ENCODE measurements at regions not wholly inside any gene's neighbourhood (a gene's known extent, or its start where the extent isn't known, plus 50 kb on each side); places are given as distances from the start of the nearest gene placed in this dataset.
"Not testable (repeated sequence)": the region's sequence is repeated elsewhere in the genome, so short reads cannot be mapped to it uniquely, and the experiment has no call there.

DNA sequence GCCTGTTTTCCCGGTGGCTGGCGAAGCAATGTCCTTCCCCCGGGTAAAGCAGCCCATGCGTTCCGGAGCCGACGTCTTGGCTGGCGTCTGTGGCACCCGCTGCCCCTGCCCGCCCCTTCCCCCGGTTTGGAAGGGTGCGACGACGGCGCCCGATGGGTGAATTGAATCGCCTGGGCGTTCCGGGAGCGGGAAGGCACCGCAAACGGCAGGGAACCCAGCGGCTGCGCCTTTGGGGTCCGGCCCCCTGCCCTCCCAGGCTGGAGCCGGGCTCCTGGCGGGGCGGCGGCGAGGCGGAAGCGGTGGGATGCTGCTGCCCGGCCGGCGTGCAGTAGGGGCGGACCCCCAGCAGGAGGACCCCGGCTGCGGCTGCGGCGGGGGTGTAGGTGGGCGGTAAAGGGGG, 123.6 kb upstream of the RHOU start:
- not testable (repeated sequence) for DNase-seq

DNA sequence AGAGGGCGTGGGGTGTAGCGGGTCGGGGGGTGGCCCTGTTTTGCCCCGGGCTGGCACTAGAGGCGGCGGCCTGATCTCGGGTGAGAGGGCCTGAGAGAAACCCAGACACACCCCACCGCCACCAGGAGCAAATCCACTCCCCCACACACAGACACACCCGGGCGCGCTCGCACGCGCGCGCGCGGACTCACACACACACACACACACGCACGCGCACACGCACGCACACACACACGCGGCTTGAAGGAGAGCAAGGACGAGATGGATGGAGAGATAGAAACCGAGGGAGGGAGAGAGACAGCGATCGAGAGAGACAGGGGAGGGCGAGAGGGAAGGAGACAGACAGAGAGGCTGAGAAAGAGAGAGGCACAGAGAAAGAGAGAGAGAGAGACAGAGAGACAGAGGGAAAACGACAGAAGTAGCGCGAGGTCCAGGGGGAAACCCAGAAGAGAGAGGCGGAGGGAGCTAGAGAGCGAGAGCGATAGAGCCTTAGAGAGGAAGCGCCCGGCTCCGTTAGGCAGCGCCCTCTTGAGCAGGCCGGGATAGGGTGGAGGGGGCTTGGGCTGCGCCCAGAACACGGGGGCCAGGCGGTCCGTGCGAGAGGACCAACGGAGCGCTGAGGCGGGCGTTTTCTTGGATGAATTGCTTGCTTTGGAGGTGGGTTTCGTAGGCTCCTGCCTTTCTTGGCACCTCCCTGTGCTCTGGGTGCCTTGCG, 113.1 kb upstream of the RHOU start:
- not testable (repeated sequence) for DNase-seq

DNA sequence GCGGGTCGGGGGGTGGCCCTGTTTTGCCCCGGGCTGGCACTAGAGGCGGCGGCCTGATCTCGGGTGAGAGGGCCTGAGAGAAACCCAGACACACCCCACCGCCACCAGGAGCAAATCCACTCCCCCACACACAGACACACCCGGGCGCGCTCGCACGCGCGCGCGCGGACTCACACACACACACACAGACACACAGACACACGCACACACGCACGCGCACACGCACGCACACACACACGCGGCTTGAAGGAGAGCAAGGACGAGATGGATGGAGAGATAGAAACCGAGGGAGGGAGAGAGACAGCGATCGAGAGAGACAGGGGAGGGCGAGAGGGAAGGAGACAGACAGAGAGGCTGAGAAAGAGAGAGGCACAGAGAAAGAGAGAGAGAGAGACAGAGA, 108.8 kb upstream of the RHOU start:
- not testable (repeated sequence) for DNase-seq

DNA sequence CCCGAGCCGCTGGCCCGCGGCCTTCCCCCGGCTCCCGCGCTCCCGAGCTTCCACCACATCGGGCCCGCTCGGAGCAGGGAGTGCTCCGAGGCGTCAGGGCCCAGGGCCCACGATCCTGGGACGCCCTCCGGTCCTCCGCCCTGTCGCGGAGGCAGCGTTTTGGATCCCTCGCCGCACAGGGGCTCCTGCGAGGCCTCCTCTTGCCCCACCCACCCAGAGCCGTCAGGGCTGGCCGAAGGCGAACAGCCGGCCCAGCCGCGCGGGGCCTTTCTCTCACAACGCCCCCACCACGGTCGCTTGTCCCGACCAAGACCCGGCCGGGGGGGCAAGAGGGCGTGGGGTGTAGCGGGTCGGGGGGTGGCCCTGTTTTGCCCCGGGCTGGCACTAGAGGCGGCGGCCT, 102.4 kb upstream of the RHOU start:
- DNase-seq, result not testable (repeated sequence)

DNA sequence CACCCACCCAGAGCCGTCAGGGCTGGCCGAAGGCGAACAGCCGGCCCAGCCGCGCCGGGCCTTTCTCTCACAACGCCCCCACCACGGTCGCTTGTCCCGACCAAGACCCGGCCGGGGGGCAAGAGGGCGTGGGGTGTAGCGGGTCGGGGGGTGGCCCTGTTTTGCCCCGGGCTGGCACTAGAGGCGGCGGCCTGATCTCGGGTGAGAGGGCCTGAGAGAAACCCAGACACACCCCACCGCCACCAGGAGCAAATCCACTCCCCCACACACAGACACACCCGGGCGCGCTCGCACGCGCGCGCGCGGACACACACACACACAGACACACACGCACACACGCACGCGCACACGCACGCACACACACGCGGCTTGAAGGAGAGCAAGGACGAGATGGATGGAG, 100.0 kb upstream of the RHOU start:
- not testable (repeated sequence) for DNase-seq

DNA sequence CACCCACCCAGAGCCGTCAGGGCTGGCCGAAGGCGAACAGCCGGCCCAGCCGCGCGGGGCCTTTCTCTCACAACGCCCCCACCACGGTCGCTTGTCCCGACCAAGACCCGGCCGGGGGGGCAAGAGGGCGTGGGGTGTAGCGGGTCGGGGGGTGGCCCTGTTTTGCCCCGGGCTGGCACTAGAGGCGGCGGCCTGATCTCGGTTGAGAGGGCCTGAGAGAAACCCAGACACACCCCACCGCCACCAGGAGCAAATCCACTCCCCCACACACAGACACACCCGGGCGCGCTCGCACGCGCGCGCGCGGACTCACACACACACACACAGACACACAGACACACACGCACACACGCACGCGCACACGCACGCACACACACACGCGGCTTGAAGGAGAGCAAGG, 97.8 kb upstream of the RHOU start:
- not testable (repeated sequence) for DNase-seq

DNA sequence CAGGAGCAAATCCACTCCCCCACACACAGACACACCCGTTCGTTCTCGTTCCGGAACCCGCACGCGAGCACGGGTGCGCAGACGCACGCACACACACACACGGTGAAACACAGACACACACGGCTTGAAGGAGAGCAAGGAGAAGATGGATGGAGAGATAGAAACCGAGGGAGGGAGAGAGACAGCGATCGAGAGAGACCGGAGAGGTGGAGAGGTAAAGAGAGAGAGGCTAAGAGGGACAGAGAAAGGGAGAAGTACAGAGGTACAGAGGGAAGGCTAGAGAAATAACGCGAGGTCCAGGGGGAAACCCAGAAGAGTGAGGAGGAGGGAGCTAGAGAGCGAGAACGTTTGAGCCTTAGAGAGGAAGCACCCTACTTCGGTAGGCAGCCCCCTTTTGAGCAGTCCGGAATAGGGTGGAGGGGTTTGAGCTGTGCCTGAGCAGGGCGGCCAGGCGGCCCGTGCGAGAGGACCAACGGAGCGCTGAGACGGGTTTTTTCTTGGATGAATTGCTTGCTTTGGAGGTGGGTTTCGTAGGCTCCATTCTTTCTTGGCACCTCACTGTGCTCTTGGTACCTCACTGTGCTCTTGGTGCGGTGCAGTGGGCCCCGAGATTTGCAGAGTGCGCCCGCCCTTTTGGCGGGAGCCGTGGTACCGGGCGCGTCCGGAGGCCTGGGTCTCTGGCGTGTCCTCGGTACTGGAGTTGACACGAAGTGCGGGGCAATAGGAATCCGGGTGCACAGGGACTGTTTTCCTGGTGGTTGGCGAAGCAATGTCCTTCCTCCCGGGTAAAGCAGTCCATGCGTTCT, 88.4 kb upstream of the RHOU start:
- DNase-seq, result peak; percentile 19 to 32

DNA sequence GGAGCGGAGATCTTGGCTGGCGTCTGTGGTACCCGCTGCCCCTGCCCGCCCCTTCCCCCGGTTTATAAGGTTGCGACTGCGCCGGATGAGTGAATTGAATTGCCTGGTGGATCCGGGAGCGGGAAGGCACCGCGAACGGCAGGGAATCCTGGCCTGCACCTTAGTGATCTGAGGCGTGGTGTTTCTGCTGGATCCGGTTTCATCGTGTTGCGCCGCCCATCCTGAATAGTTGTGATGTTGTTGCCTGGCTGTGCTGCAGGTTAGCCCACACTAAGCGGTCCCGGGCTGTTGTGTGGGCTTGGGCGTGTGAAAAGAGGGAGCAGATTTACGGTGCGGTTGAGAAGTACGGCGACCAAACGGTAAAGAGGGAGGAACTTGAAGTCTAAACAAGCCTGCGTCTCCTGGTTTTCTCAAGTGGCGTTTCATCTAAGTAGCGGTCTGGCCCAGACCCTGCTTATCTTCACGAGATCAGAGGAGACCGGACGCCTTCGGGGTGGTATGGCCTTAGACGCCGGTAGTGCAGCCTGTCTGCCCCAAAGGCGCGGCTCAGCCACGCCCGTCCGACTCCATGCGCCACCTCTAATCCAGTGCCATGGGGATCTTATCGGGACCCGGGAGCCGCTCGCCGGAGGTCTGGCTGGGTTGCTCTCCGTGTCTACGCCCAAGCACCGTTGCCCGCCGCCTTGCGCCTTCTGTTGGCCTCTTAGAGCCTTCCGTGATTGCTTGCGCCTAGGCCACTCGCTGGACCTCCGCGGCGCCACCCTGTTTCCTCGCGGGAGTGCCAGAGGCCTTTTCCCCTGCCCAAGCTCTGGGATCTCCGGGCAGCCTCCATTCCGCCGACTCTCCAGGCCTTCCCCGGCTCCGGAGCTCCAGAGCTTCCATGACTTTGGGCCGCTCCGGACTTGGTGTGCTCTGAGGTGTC, 87.5 kb upstream of the RHOU start:
- peak; percentile 40 to 47 for DNase-seq

DNA sequence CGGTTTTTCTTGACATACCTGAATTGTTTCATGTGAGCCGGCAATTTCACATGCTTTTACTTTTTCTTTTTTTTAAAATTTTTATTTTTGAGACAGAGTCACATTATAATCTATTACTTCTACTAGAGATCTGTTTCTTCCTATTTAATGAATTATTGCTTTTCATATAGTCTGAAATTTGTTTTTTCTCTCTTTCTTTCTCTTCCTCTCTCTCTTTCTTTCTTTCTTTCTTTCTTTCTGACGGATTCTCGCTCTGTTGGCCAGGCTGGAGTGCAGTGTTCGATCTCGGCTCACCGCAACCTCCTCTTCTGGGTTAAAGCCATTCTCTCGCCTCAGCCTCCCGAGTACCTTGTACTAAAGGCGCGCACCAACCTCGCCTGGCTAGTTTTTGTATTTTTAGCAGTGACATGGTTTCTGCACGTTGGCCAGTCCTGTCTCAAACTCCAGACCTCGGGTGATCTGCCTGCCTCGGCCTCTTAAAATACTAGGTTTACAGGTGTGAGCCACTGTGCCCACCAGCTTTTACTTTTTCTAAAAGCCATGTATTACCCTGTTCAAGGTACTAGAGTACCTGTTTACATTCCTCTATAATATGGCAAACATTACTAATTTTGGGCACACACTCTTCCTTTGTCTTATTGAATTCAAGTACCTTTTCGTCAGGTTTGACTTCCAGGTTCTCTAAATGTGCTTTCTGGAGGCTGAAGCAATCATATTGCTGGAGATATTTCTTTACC, 86.5 kb upstream of the RHOU start:
- DNase-seq, result no peak

DNA sequence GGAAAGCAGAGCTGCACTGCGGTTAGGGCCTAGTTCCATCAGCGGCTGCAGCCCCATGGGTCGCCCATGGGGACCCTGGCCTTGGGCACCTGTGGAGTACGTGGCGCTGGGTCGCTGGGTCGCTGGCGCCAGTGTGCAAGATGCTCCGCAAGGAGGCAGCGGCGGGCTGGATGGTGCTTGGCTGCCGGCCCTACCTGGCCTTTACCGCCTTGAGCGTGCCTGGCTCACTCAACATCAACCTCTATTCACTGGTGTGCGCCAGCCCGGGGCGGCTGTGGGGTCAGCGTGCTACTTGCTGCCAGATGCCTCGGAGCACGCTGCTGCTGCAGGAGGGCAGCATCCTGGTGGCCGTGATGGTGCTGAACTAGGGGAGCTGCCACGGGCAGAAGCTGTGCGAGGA, 85.1 kb upstream of the RHOU start:
- no peak for DNase-seq

DNA sequence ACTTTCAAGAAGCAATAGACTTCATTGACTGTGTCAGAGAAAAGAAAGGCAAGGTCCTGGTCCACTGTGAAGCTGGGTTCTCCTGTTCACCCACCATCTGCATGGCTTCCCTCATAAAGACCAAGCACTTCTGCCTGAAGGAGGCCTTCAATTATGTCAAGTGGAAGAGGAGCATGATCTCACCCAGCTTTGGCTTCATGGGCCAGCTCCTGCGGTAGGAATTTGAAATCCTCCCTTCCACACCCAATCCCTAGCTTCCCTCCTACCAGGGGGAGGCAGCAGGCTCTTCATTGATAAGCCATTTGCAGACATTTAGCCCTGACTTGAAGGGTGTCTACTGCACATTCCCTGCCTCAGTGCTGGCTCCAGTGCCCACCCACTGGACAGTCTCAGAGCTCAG, 84.3 kb upstream of the RHOU start:
- no peak for DNase-seq

DNA sequence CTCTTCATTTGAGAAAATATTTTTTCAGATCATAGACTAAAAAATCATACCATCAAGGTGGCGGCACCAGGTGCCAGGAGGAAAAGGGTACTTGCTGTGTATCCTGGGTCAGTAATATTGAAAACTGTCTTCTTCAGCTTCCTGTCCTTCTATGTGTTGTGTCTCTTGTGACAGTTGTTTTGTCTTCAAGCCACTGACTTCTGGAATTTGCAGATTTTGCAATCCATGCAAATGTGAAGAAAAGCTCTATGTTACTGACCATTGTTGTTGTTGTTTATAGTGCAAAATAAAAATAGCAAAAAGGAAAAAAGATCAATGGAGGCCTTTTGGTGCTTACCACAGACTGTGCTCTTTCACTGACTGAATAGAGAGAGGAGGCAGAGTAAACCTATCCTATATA, 83.2 kb upstream of the RHOU start:
- DNase-seq, result no peak

DNA sequence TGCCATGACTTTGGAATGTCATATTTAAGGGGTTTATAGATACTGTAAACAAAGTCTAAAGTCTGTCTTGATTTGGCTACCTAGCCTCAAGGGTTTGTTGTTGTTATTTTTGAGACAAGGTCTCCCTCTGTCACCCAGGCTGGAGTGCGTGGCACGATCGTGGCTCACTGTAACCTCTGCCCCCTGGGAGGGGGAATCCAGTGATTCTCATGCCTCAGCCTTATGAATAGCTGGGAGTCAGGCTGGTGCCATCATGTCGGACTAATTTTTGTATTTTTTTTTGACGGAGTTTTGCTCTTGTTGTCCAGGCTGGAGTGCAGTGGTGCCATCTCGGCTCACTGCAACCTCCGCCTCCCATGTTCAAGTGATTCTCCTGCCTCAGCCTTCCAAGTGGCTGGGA, 82.2 kb upstream of the RHOU start:
- not testable (repeated sequence) for DNase-seq

DNA sequence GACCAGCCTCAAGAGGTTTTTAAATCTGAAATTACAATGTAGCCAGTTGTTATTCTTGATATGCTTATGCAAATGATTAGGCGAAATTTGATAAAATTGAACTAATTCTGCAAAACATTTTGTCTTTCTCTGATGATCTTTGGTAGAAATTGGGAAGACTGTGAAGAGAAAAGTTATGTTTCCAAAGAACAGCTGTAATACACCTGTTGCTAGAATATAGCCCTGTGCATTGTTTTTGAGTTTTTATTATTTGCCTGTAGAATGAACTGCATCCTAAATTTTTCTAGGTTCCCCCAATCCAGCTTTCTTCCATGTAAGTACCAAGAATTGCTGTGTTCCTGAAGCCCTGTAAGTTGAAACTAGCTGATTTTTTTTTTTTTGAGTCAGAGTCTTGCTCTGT, 81.5 kb upstream of the RHOU start:
- DNase-seq, result no peak

DNA sequence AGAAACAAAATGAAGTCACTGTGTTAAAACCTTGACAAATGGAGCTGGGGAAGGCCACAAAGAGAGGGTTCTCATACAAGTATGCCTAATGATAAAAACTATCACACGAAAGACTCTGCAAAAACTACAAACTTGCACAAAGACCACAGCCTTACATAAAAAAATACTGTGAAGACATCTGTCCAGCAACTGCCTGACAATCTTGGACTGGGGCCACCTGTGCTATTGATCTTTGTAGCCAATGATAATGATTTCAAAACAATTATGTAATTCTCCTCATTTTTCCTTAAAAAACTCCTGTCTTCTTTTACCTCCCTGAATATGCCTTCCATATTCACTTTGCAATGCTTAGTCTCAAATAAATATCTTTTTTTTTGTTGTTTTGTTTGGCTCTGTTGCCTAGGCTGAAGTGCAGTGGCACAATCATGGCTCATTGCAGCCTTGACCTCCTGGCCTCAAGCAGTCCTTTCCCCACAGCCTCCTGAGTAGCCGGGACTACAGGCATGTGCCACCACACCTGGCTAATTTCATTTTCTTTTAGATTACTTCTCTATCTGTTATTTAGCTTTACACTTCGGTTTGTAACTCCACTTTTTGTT, 79.4 kb upstream of the RHOU start:
- DNase-seq, result no peak

DNA sequence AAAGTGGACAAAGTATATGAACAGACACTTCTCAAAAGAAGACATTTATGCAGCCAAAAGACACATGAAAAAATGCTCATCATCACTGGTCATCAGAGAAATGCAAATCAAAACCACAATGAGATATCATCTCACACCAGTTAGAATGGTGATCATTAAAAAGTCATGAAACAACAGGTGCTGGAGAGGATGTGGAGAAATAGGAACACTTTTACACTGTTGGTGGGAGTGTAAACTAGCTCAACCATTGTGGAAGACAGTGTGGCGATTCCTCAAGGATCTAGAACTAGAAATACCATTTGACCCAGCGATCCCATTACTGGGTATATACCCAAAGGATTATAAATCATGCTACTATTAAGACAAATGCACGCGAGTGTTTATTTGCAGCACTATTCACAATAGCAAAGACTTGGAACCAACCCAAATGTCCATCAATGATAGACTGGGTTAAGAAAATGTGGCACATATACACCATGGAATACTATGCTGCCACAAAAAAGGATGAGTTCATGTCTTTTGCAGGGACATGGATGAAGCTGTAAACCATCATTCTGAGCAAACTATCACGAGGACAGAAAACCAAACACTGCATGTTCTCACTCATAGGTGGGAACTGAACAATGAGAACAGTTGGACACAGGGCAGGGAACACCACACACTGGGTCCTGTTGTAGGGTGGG, 73.1 kb upstream of the RHOU start:
- DNase-seq, result not testable (repeated sequence)

DNA sequence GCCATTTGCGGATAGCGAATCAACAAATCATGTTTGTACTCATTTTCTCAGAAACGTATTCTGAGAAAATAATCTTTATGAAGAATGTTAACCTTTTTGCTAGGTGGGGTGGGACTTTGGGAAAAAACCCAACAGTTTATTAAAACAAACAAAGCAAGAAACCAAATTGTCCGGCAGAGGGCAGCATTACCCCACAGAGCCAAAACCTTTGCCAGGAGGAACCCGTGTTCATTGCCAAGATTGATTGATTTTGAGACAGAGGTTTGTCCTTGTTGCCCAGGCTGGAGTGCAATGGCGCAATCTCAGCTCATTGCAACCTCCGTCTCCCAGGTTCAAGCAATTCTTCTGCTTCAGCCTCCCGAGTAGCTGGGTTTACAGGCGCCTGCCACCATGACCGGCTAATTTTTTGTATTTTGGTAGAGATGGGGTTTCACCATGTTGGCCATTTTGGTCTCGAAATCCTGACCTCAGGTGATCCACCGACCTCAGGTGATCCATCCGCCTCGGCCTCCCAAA, 70.8 kb upstream of the RHOU start:
- DNase-seq, result peak; percentile 67 to 77

DNA sequence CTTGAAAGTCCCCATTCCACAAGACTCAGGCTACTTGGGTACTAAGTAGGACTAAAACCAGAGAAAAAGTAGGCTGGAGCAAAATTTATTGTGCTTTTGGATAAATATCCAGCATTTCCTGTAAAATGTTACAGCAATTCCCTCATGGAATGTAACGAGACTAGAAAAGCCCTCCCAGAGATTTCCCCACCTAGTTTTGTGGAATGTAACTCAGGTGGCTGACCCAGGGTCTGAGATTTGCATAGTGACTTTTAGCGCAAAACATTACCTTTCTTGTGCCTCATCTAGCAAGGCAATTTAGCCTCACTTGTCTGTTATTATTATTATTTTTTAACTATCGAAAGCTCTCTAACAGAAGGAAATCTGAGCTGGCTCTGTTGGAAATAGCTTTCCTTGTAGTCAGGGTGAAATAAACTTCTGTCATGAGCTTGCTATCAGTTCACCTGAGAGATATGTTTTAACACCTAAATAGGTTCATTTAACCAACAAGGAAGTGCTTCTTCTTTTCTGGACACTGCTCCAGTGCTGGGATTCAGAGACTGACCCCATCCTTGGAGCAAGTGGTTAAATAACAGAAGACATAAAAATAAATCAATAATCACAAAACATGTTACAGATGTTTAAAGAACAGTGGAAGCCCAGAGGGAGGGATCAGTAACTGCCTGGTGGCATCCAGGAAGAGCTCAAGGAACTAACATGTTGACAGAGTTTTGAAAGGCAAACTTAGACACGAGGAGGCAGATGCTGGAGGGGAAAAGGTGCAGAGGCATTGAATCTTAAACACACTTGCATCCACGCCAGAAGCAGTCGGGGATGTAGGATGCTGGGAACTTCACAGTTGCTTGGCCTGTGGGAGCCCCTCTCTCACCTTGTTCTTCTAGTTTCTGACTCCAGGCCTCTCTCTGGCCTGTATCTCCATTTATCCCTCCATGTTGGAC, 68.3 kb upstream of the RHOU start:
- DNase-seq, result no peak

Measured in right lung (tissue), 2 donors.